Dendritic cell treated with granulocyte-macrophage colony-stimulating factor and Interleukin-4, amounts not matched to agents 40 ng/mL and 50 ng/mL, for 4 days (primary cell): ENCODE measurements at regions not wholly inside any gene's neighbourhood (a gene's known extent, or its start where the extent isn't known, plus 50 kb on each side); places are given as distances from the start of the nearest gene placed in this dataset.

ENCODE experiments used
- H3K27ac Mint-ChIP-seq: one replicate; pipeline ENCODE4 v1.8.0; 2022; ENCODE audit warnings: mild to moderate bottlenecking, mixed read lengths
- H3K27me3 Mint-ChIP-seq: one replicate; pipeline ENCODE4 v1.8.0; 2022; ENCODE audit warnings: mild to moderate bottlenecking, mixed read lengths
- H3K36me3 Mint-ChIP-seq: one replicate; pipeline ENCODE4 v1.8.0; 2022; ENCODE audit warnings: low read depth, mixed read lengths
- H3K4me1 Mint-ChIP-seq: one replicate; pipeline ENCODE4 v1.8.0; 2022; ENCODE audit warnings: low read depth, mixed read lengths
- H3K4me3 Mint-ChIP-seq: one replicate; pipeline ENCODE4 v1.8.0; 2022; ENCODE audit warnings: mild to moderate bottlenecking, moderate library complexity, mixed read lengths
- H3K9me3 Mint-ChIP-seq: one replicate; pipeline ENCODE4 v1.8.0; 2022; ENCODE audit warnings: mixed read lengths
- intact Hi-C: fragments of 100-400 bp; cut with micrococcal nuclease; formaldehyde crosslinking; loops from one replicate; pipeline ENCODE4 v1.15.0; 2022

- Mint-ChIP-seq H3K4me3 (no peak overlapping the region), H3K27ac (no peak overlapping the region), H3K9me3 (peaks cover 23% of the 10 kb centered on the region), H3K27me3 (no peaks in the 10 kb centered on the region), H3K4me1 (peaks cover 5% of the 10 kb centered on the region), H3K36me3 (no peaks in the 10 kb centered on the region)
- intact Hi-C loops, result no loop called here
Measured at GRCh38 chr2:234851451-234851850, 100.4 kb upstream of the SH3BP4 start.

GRCh38 chr2:234850818-234851217 is 101.0 kb upstream of the SH3BP4 start:
- H3K36me3 Mint-ChIP-seq, result no peaks in the 10 kb centered on the region
- no peak overlapping the region for H3K27ac Mint-ChIP-seq
- peaks cover 22% of the 10 kb centered on the region for H3K9me3 Mint-ChIP-seq
- intact Hi-C loops, result no loop called here
- peaks cover 5% of the 10 kb centered on the region for H3K4me1 Mint-ChIP-seq
- H3K4me3 Mint-ChIP-seq, result no peak overlapping the region
- H3K27me3 Mint-ChIP-seq, result no peaks in the 10 kb centered on the region

- H3K9me3 Mint-ChIP-seq, result peaks cover 11% of the 10 kb centered on the region
- H3K36me3 Mint-ChIP-seq, result no peaks in the 10 kb centered on the region
- intact Hi-C loops, result no loop called here
- no peaks in the 10 kb centered on the region for H3K27me3 Mint-ChIP-seq
- no peak overlapping the region for H3K4me3 Mint-ChIP-seq
- H3K27ac Mint-ChIP-seq, result no peak overlapping the region
- peaks cover 5% of the 10 kb centered on the region for H3K4me1 Mint-ChIP-seq
Measured at GRCh38 chr2:234849678-234850077, 102.1 kb upstream of the SH3BP4 start.

GRCh38 chr2:234848578-234848977 is 103.2 kb upstream of the SH3BP4 start:
- intact Hi-C loops, result no loop called here
- H3K27me3 Mint-ChIP-seq, result no peaks in the 10 kb centered on the region
- no peak overlapping the region for H3K27ac Mint-ChIP-seq
- no peaks in the 10 kb centered on the region for H3K36me3 Mint-ChIP-seq
- H3K4me1 Mint-ChIP-seq, result peaks cover 5% of the 10 kb centered on the region
- H3K9me3 Mint-ChIP-seq, result peaks cover 10% of the 10 kb centered on the region
- H3K4me3 Mint-ChIP-seq, result no peak overlapping the region

- Mint-ChIP-seq H3K4me3 (no peak overlapping the region), H3K4me1 (no peaks in the 10 kb centered on the region), H3K36me3 (no peaks in the 10 kb centered on the region), H3K9me3 (peaks cover 10% of the 10 kb centered on the region), H3K27me3 (no peaks in the 10 kb centered on the region), H3K27ac (no peak overlapping the region)
- intact Hi-C loops, result no loop called here
Measured at GRCh38 chr2:234847639-234848038, 104.2 kb upstream of the SH3BP4 start.

GRCh38 chr2:234847364-234847635 is 104.5 kb upstream of the SH3BP4 start:
- Mint-ChIP-seq H3K36me3 (no peaks in the 10 kb centered on the region), H3K9me3 (peaks cover 10% of the 10 kb centered on the region), H3K4me1 (no peaks in the 10 kb centered on the region), H3K4me3 (no peak overlapping the region), H3K27me3 (no peaks in the 10 kb centered on the region), H3K27ac (no peak overlapping the region)
- intact Hi-C loops, result no loop called here

GRCh38 chr2:234846599-234847363 is 105.0 kb upstream of the SH3BP4 start:
- intact Hi-C loops, result no loop called here
- H3K9me3 Mint-ChIP-seq, result peaks cover 9% of the 10 kb centered on the region
- H3K4me1 Mint-ChIP-seq, result no peaks in the 10 kb centered on the region
- H3K27me3 Mint-ChIP-seq, result no peaks in the 10 kb centered on the region
- H3K36me3 Mint-ChIP-seq, result no peaks in the 10 kb centered on the region
- no peak overlapping the region for H3K4me3 Mint-ChIP-seq
- no peak overlapping the region for H3K27ac Mint-ChIP-seq

GRCh38 chr2:234845602-234846590 is 105.9 kb upstream of the SH3BP4 start:
- H3K9me3 Mint-ChIP-seq, result peaks cover under 1% of the 10 kb centered on the region
- H3K36me3 Mint-ChIP-seq, result no peaks in the 10 kb centered on the region
- intact Hi-C loops, result no loop called here
- no peak overlapping the region for H3K4me3 Mint-ChIP-seq
- no peak overlapping the region for H3K27ac Mint-ChIP-seq
- H3K27me3 Mint-ChIP-seq, result no peaks in the 10 kb centered on the region
- H3K4me1 Mint-ChIP-seq, result no peaks in the 10 kb centered on the region

- Mint-ChIP-seq H3K27ac (no peak overlapping the region), H3K27me3 (no peaks in the 10 kb centered on the region), H3K9me3 (no peaks in the 10 kb centered on the region), H3K36me3 (no peaks in the 10 kb centered on the region), H3K4me1 (no peaks in the 10 kb centered on the region), H3K4me3 (no peak overlapping the region)
- intact Hi-C loops, result no loop called here
Measured at GRCh38 chr2:234843411-234843810, 108.4 kb upstream of the SH3BP4 start.

GRCh38 chr2:234842753-234843152 is 109.1 kb upstream of the SH3BP4 start:
- Mint-ChIP-seq H3K36me3 (no peaks in the 10 kb centered on the region), H3K27ac (no peak overlapping the region), H3K27me3 (no peaks in the 10 kb centered on the region), H3K4me1 (no peaks in the 10 kb centered on the region), H3K4me3 (no peak overlapping the region), H3K9me3 (no peaks in the 10 kb centered on the region)
- intact Hi-C loops, result no loop called here

GRCh38 chr2:234841321-234842015 is 110.3 kb upstream of the SH3BP4 start:
- intact Hi-C loops, result no loop called here
- Mint-ChIP-seq H3K36me3 (no peaks in the 10 kb centered on the region), H3K27ac (no peak overlapping the region), H3K9me3 (no peaks in the 10 kb centered on the region), H3K4me1 (no peaks in the 10 kb centered on the region), H3K4me3 (no peak overlapping the region), H3K27me3 (no peaks in the 10 kb centered on the region)

- Mint-ChIP-seq H3K4me3 (no peak overlapping the region), H3K36me3 (no peaks in the 10 kb centered on the region), H3K27ac (no peak overlapping the region), H3K4me1 (no peaks in the 10 kb centered on the region), H3K27me3 (no peaks in the 10 kb centered on the region), H3K9me3 (no peaks in the 10 kb centered on the region)
- intact Hi-C loops, result no loop called here
Measured at GRCh38 chr2:234840336-234840735, 111.5 kb upstream of the SH3BP4 start.

GRCh38 chr2:234839285-234839684 is 112.5 kb upstream of the SH3BP4 start:
- Mint-ChIP-seq H3K27ac (no peak overlapping the region), H3K4me3 (no peak overlapping the region), H3K9me3 (no peaks in the 10 kb centered on the region), H3K36me3 (no peaks in the 10 kb centered on the region), H3K27me3 (no peaks in the 10 kb centered on the region), H3K4me1 (no peaks in the 10 kb centered on the region)
- intact Hi-C loops, result no loop called here

- Mint-ChIP-seq H3K36me3 (no peaks in the 10 kb centered on the region), H3K4me3 (no peak overlapping the region), H3K27ac (no peak overlapping the region), H3K4me1 (no peaks in the 10 kb centered on the region), H3K27me3 (no peaks in the 10 kb centered on the region), H3K9me3 (no peaks in the 10 kb centered on the region)
- intact Hi-C loops, result loop anchor here (2.0 kb wide), 1 partner anchor 63 kb away; no protein-coding TSS in a partner anchor
Measured at GRCh38 chr2:234836271-234836670, 115.5 kb upstream of the SH3BP4 start.
